ENCODE measurements at regions not wholly inside any gene's neighbourhood (a gene's known extent, or its start where the extent isn't known, plus 50 kb on each side); places are given as distances from the start of the nearest gene placed in this dataset.
A peak's percentile ranks its signal among the peaks of the same experiment; 100 is the strongest.

DNA sequence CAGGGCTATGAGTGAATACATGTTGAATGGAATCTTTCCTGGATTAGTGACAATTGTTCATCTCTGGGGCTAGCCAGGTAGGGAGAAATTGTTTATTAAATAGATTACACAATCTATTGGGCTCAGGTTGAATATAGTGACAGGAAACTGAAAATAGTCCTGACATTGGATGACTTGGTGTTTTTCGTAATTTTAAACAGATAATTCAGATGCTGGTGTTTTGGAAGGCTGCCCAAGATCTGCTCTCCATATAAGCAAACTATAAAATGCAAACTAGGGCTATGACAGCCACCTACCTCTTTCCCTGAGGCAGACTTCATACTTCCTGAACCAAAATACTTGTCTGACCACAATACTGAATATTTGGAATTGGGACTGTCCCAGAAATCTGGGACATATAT lies 99.1 kb downstream of the ENC1 start:
- TF ChIP-seq POLR2A (IDR thresholded peaks at IDR 0.05): no peak
- no peak for TF ChIP-seq EP300 (IDR thresholded peaks at IDR 0.05)
- no peak for TF ChIP-seq CTCF (IDR thresholded peaks at IDR 0.05)
- Histone ChIP-seq H3K4me3 (no peak overlapping the region), H3K27me3 (no peaks in the 10 kb centered on the region), H3K27ac (no peak overlapping the region), H3K4me1 (ENCODE audit: insufficient read depth) (peaks cover 7% of the 10 kb centered on the region), H3K9me3 (no peaks in the 10 kb centered on the region), H3K36me3 (no peaks in the 10 kb centered on the region)
- 65 to 76% (median 69%) methylated on average over 1 of the region's 1 CpG for WGBS, 3 donors
- DNase-seq: no peak
- intact Hi-C loops (cut with DNase I): no loop called here

GRCh38 chr5:74540622-74541021 lies 99.9 kb downstream of the ENC1 start:
- Histone ChIP-seq H3K9me3 (no peaks in the 10 kb centered on the region), H3K27ac (no peak overlapping the region), H3K4me1 (ENCODE audit: insufficient read depth) (peaks cover 7% of the 10 kb centered on the region), H3K4me3 (no peak overlapping the region), H3K27me3 (no peaks in the 10 kb centered on the region), H3K36me3 (no peaks in the 10 kb centered on the region)
- intact Hi-C loops (cut with DNase I): no loop called here
- WGBS, 3 donors: 12 to 33% (median 13%) methylated on average over 1 of the region's 1 CpG
- TF ChIP-seq POLR2A (IDR thresholded peaks at IDR 0.05) (no peak), CTCF (IDR thresholded peaks at IDR 0.05) (no peak), EP300 (IDR thresholded peaks at IDR 0.05) (no peak)
- no peak for DNase-seq

- 36 to 78% (median 61%) methylated on average over 7 of the region's 7 CpGs for WGBS, 3 donors
- Histone ChIP-seq H3K36me3 (no peaks in the 10 kb centered on the region), H3K9me3 (no peaks in the 10 kb centered on the region), H3K4me1 (ENCODE audit: insufficient read depth) (peaks cover 7% of the 10 kb centered on the region), H3K27ac (no peak overlapping the region), H3K27me3 (no peaks in the 10 kb centered on the region), H3K4me3 (no peak overlapping the region)
- TF ChIP-seq POLR2A (IDR thresholded peaks at IDR 0.05): no peak
- TF ChIP-seq EP300 (IDR thresholded peaks at IDR 0.05): no peak
- TF ChIP-seq CTCF (IDR thresholded peaks at IDR 0.05): no peak
- intact Hi-C loops (cut with DNase I): no loop called here
- DNase-seq: no peak
These were observed 100.5 kb downstream of the ENC1 start for GRCh38 chr5:74539986-74540385.

- intact Hi-C loops (cut with DNase I): no loop called here
- Histone ChIP-seq H3K9me3 (no peaks in the 10 kb centered on the region), H3K4me1 (ENCODE audit: insufficient read depth) (peaks cover 7% of the 10 kb centered on the region), H3K27me3 (no peaks in the 10 kb centered on the region), H3K36me3 (no peaks in the 10 kb centered on the region), H3K27ac (no peak overlapping the region), H3K4me3 (no peak overlapping the region)
- DNase-seq: peak in 2 of 5 donors; percentile 27 to 46
- TF ChIP-seq POLR2A (IDR thresholded peaks at IDR 0.05) (no peak), EP300 (IDR thresholded peaks at IDR 0.05) (no peak), CTCF (IDR thresholded peaks at IDR 0.05) (no peak)
- WGBS, 3 donors: 20 to 44% (median 38%) methylated on average over 3 of the region's 3 CpGs
These were observed 102.3 kb downstream of the ENC1 start for GRCh38 chr5:74538206-74538661.

Measured in ovary (tissue), 7 donors.